ENCODE measurements at regions not wholly inside any gene's neighbourhood (a gene's known extent, or its start where the extent isn't known, plus 50 kb on each side); places are given as distances from the start of the nearest gene placed in this dataset.
A peak's percentile ranks its signal among the peaks of the same experiment; 100 is the strongest.
"Not testable (repeated sequence)": the region's sequence is repeated elsewhere in the genome, so short reads cannot be mapped to it uniquely, and the experiment has no call there.

DNA sequence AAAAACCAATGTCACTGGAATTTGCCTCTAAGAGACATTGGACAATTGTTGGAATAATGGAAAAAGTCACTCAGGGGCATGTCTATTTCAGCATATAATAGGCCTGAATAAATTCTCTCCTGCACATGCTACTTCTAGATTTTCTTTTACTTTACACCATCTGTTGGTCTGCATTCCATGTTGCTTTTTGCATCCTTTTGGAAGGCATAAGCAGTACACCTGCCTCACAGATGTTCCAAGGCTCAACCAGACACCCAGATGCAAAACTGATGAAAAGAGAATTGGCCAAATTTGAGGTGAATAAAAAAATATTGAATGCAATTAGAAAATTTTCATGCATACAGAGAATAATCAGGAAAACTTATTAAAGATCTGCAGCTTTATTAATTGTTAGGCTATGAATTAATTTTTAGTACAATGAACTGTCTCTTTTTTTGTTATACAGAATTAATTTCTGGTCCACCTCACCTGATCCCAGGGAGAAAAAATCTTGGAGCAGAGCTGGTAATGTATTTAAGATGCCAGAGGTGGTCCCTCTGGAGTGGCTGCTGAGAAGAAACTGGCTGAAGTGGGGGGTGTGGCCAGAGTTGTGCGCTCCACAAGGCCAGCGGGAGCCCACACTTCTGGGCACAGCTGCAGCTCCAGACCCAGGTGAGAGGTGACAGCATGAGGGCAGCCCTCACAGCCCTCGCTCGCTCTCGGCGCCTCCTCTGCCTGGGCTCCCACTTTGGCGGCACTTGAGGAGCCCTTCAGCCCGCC is 778.6 kb downstream of the CDH11 start:
- Histone ChIP-seq H3K79me2 (ENCODE audit: insufficient read depth, low read length) (no peaks in the 10 kb centered on the region), H3K36me3 (ENCODE audit: insufficient read depth, low read length) (no peaks in the 10 kb centered on the region), H2AFZ (ENCODE audit: low read length) (no peak overlapping the region), H3K4me3 (ENCODE audit: insufficient read depth, low read length) (no peak overlapping the region), H3K4me2 (ENCODE audit: insufficient read depth, low read length) (no peak overlapping the region), H3K4me1 (ENCODE audit: insufficient read depth, low read length) (peaks cover 9% of the 10 kb centered on the region), H4K20me1 (ENCODE audit: insufficient read depth, low read length) (no peaks in the 10 kb centered on the region), H3K27ac (ENCODE audit: low read depth, low read length) (no peak overlapping the region), H3K9me3 (ENCODE audit: low read depth, low read length) (no peaks in the 10 kb centered on the region), H3K27me3 (ENCODE audit: insufficient read depth, low read length) (no peaks in the 10 kb centered on the region)
- DNase-seq (ENCODE audit: insufficient read length, low spot score, missing footprints) = no peak
- TF ChIP-seq, protein P1, sequence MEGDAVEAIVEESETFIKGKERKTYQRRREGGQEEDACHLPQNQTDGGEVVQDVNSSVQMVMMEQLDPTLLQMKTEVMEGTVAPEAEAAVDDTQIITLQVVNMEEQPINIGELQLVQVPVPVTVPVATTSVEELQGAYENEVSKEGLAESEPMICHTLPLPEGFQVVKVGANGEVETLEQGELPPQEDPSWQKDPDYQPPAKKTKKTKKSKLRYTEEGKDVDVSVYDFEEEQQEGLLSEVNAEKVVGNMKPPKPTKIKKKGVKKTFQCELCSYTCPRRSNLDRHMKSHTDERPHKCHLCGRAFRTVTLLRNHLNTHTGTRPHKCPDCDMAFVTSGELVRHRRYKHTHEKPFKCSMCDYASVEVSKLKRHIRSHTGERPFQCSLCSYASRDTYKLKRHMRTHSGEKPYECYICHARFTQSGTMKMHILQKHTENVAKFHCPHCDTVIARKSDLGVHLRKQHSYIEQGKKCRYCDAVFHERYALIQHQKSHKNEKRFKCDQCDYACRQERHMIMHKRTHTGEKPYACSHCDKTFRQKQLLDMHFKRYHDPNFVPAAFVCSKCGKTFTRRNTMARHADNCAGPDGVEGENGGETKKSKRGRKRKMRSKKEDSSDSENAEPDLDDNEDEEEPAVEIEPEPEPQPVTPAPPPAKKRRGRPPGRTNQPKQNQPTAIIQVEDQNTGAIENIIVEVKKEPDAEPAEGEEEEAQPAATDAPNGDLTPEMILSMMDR (IDR thresholded peaks at IDR 0.05; ENCODE audit: extremely low read depth, low read depth, low read length) = no peak

DNA sequence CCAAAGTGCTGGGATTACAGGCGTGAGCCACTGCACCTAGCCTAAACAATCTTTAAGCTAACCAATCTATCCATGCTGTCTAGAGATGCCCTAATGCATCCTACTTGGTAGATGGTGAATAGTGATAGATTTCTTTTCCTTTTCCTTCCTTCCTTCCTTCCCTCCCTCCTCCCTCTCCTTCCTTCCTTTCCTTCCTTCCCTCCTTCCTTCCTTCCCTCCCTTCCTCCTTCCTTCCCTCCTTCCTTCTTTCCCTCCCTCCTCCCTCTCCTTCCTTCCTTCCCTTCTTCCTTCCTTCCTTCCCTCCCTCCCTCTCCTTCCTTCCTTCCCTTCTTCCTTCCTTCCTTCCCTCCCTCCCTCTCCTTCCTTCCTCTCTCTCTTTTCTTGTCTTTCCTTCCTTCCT is 780.5 kb downstream of the CDH11 start:
- H4K20me1 ChIP-seq (ENCODE audit: insufficient read depth, low read length); H2AFZ ChIP-seq (ENCODE audit: low read length); DNase-seq (ENCODE audit: insufficient read length, low spot score, missing footprints); H3K4me1 ChIP-seq (ENCODE audit: insufficient read depth, low read length); H3K4me3 ChIP-seq (ENCODE audit: insufficient read depth, low read length); H3K27ac ChIP-seq (ENCODE audit: low read depth, low read length); H3K27me3 ChIP-seq (ENCODE audit: insufficient read depth, low read length); H3K9me3 ChIP-seq (ENCODE audit: low read depth, low read length); H3K36me3 ChIP-seq (ENCODE audit: insufficient read depth, low read length); H3K4me2 ChIP-seq (ENCODE audit: insufficient read depth, low read length); H3K79me2 ChIP-seq (ENCODE audit: insufficient read depth, low read length): not testable (repeated sequence)

DNA sequence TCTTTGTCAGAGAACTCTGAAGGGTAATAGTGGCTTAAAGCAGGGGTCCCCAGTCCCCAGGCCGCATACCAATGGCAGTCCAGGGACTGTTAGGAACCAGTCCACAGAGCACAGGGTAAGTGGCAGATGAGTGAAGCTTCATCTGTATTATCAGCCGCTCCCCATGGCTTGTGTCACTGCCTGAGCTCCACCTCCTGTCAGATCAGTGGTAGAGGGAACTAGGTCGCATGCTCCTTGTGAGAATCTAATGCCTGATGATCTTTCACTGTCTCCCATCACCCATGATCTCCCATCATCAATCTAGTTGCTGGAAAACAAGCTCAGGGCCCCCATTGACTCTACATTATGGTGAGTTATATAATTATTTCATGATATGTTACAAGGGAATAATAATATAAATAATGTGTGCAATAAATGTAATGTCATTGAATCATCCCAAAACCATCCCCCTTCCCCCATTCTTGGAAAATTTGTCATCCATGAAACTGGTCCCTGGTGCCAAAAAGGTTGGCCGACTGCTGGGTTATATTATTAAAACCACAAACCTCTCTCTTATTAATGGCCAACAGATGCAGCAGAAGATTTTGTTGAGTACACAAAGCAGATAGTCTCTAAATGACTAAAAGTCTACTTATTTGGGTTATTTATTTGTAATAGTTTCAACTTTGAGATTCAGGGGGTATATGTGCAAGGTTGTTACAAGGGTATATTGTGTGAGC is 782.7 kb downstream of the CDH11 start:
- Histone ChIP-seq H3K4me1 (ENCODE audit: insufficient read depth, low read length) (peaks cover 9% of the 10 kb centered on the region), H3K9me3 (ENCODE audit: low read depth, low read length) (no peaks in the 10 kb centered on the region), H3K4me3 (ENCODE audit: insufficient read depth, low read length) (no peak overlapping the region), H4K20me1 (ENCODE audit: insufficient read depth, low read length) (no peaks in the 10 kb centered on the region), H3K27ac (ENCODE audit: low read depth, low read length) (peak overlapping the region; percentile 46), H3K36me3 (ENCODE audit: insufficient read depth, low read length) (no peaks in the 10 kb centered on the region), H3K4me2 (ENCODE audit: insufficient read depth, low read length) (peak overlapping the region; percentile 17), H2AFZ (ENCODE audit: low read length) (peak overlapping the region; percentile 0), H3K79me2 (ENCODE audit: insufficient read depth, low read length) (no peaks in the 10 kb centered on the region), H3K27me3 (ENCODE audit: insufficient read depth, low read length) (no peaks in the 10 kb centered on the region)
- peak; percentile 86 for DNase-seq (ENCODE audit: insufficient read length, low spot score, missing footprints)
- TF ChIP-seq, protein P1 (IDR thresholded peaks at IDR 0.05; ENCODE audit: extremely low read depth, low read depth, low read length) = no peak

DNA sequence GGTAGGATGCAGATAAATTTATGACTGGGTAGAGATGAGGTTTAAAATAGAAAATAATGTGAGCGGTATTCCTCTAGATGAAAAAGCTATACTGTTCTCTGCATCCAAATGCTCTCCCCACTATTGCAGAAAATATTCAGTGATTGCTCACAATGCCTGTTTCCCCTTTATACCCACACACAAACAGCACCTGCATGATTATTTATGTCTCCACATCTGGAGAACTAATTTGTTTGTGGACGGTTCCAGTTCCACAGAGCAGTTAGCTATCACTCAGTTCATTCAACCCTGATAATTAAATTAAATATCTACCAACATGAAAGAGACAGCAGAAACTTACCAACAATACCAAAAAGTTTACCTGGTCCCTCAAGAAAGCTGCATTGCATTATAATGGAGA is 800.0 kb downstream of the CDH11 start:
- no peaks in the 10 kb centered on the region for H4K20me1 ChIP-seq (ENCODE audit: insufficient read depth, low read length)
- no peaks in the 10 kb centered on the region for H3K27me3 ChIP-seq (ENCODE audit: insufficient read depth, low read length)
- no peaks in the 10 kb centered on the region for H3K9me3 ChIP-seq (ENCODE audit: low read depth, low read length)
- no peak overlapping the region for H3K27ac ChIP-seq (ENCODE audit: low read depth, low read length)
- H3K36me3 ChIP-seq (ENCODE audit: insufficient read depth, low read length) = no peaks in the 10 kb centered on the region
- no peaks in the 10 kb centered on the region for H3K4me1 ChIP-seq (ENCODE audit: insufficient read depth, low read length)
- no peak overlapping the region for H3K4me2 ChIP-seq (ENCODE audit: insufficient read depth, low read length)
- TF ChIP-seq, protein P1 (IDR thresholded peaks at IDR 0.05; ENCODE audit: extremely low read depth, low read depth, low read length) = no peak
- H3K79me2 ChIP-seq (ENCODE audit: insufficient read depth, low read length) = no peaks in the 10 kb centered on the region
- no peak for DNase-seq (ENCODE audit: insufficient read length, low spot score, missing footprints)
- H2AFZ ChIP-seq (ENCODE audit: low read length) = no peak overlapping the region
- no peak overlapping the region for H3K4me3 ChIP-seq (ENCODE audit: insufficient read depth, low read length)

Data from osteoblast (primary cell).